ENCODE measurements at regions not wholly inside any gene's neighbourhood (a gene's known extent, or its start where the extent isn't known, plus 50 kb on each side); places are given as distances from the start of the nearest gene placed in this dataset.

GRCh38 chr5:159509002-159509660 lies 178.8 kb upstream of the IL12B start:
- no peaks in the 10 kb centered on the region for H3K79me2 ChIP-seq (ENCODE audit: insufficient read depth, low read length)
- H3K4me3 ChIP-seq (ENCODE audit: insufficient read depth, low read length) = no peak overlapping the region
- H3K4me1 ChIP-seq (ENCODE audit: insufficient read depth, low read length) = peaks cover 30% of the 10 kb centered on the region
- H3K4me2 ChIP-seq (ENCODE audit: insufficient read depth, low read length) = no peak overlapping the region
- no peaks in the 10 kb centered on the region for H3K27me3 ChIP-seq (ENCODE audit: insufficient read depth, low read length)
- TF ChIP-seq CTCF (IDR thresholded peaks at IDR 0.05; ENCODE audit: extremely low read depth, low read depth, low read length) = no peak
- no peak overlapping the region for H3K27ac ChIP-seq (ENCODE audit: low read depth, low read length)
- H2AFZ ChIP-seq (ENCODE audit: low read length) = no peak overlapping the region
- no peaks in the 10 kb centered on the region for H4K20me1 ChIP-seq (ENCODE audit: insufficient read depth, low read length)
- H3K36me3 ChIP-seq (ENCODE audit: insufficient read depth, low read length) = no peaks in the 10 kb centered on the region
- DNase-seq (ENCODE audit: insufficient read length, low spot score, missing footprints) = peak; percentile 76
- H3K9me3 ChIP-seq (ENCODE audit: low read depth, low read length) = no peaks in the 10 kb centered on the region

DNA sequence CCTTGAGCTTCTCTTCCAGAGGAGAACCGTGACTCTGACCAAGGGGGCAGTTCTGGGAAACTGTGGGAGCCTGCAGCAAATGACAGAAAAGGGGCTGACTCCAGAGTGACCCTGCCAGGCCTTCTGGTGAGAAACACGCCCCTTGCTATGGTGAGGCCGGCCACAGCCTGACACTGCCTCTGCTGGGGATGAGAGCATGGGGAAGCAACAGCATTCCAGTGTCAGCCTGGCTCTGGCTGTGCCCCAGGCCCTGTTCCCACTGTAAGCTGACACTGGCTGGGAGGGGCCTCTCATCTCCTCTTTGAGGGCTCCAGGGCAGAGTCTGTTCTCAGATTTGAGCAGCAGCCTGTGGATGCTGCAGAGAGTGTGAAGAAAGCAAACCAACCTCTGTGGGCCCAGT lies 180.0 kb upstream of the IL12B start:
- no peaks in the 10 kb centered on the region for H3K79me2 ChIP-seq (ENCODE audit: insufficient read depth, low read length)
- DNase-seq (ENCODE audit: insufficient read length, low spot score, missing footprints) = peak; percentile 84
- no peak overlapping the region for H3K4me3 ChIP-seq (ENCODE audit: insufficient read depth, low read length)
- peak overlapping the region; percentile 17 for H2AFZ ChIP-seq (ENCODE audit: low read length)
- H3K36me3 ChIP-seq (ENCODE audit: insufficient read depth, low read length) = no peaks in the 10 kb centered on the region
- TF ChIP-seq CTCF (IDR thresholded peaks at IDR 0.05; ENCODE audit: extremely low read depth, low read depth, low read length) = no peak
- H3K4me1 ChIP-seq (ENCODE audit: insufficient read depth, low read length) = peaks cover 20% of the 10 kb centered on the region
- no peak overlapping the region for H3K27ac ChIP-seq (ENCODE audit: low read depth, low read length)
- H4K20me1 ChIP-seq (ENCODE audit: insufficient read depth, low read length) = no peaks in the 10 kb centered on the region
- H3K9me3 ChIP-seq (ENCODE audit: low read depth, low read length) = no peaks in the 10 kb centered on the region
- no peaks in the 10 kb centered on the region for H3K27me3 ChIP-seq (ENCODE audit: insufficient read depth, low read length)
- H3K4me2 ChIP-seq (ENCODE audit: insufficient read depth, low read length) = no peak overlapping the region

DNA sequence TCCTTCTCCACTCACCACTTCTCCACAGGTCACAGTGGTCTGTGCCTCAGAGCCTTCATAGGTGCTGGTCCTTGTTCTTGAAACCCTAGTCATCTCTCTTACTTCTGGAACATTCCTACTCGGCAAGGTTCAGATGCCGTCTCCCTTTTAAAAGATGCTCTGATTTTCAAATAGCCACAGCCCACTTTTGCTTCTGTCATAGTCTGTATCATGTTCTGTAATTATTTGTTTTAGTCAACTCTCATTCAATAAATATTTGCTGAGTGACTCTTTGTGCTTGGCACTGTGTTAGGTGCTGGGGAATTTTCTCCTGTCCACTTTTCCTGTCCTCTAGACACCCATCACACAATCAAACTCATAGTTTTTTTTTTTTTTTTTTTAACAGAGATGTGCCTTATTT lies 181.3 kb upstream of the IL12B start:
- Histone ChIP-seq H2AFZ (ENCODE audit: low read length) (no peak overlapping the region), H3K79me2 (ENCODE audit: insufficient read depth, low read length) (no peaks in the 10 kb centered on the region), H3K9me3 (ENCODE audit: low read depth, low read length) (no peaks in the 10 kb centered on the region), H3K4me2 (ENCODE audit: insufficient read depth, low read length) (no peak overlapping the region), H3K4me3 (ENCODE audit: insufficient read depth, low read length) (no peak overlapping the region), H3K36me3 (ENCODE audit: insufficient read depth, low read length) (no peaks in the 10 kb centered on the region), H3K4me1 (ENCODE audit: insufficient read depth, low read length) (peaks cover 17% of the 10 kb centered on the region), H4K20me1 (ENCODE audit: insufficient read depth, low read length) (no peaks in the 10 kb centered on the region), H3K27me3 (ENCODE audit: insufficient read depth, low read length) (no peaks in the 10 kb centered on the region), H3K27ac (ENCODE audit: low read depth, low read length) (no peak overlapping the region)
- DNase-seq (ENCODE audit: insufficient read length, low spot score, missing footprints) = no peak
- no peak for TF ChIP-seq CTCF (IDR thresholded peaks at IDR 0.05; ENCODE audit: extremely low read depth, low read depth, low read length)

- Histone ChIP-seq H3K36me3 (ENCODE audit: insufficient read depth, low read length) (no peaks in the 10 kb centered on the region), H3K27me3 (ENCODE audit: insufficient read depth, low read length) (no peaks in the 10 kb centered on the region), H3K27ac (ENCODE audit: low read depth, low read length) (no peak overlapping the region), H3K4me3 (ENCODE audit: insufficient read depth, low read length) (no peak overlapping the region), H3K4me1 (ENCODE audit: insufficient read depth, low read length) (peaks cover 17% of the 10 kb centered on the region), H3K9me3 (ENCODE audit: low read depth, low read length) (no peaks in the 10 kb centered on the region), H3K79me2 (ENCODE audit: insufficient read depth, low read length) (no peaks in the 10 kb centered on the region), H2AFZ (ENCODE audit: low read length) (no peak overlapping the region), H4K20me1 (ENCODE audit: insufficient read depth, low read length) (no peaks in the 10 kb centered on the region), H3K4me2 (ENCODE audit: insufficient read depth, low read length) (no peak overlapping the region)
- DNase-seq (ENCODE audit: insufficient read length, low spot score, missing footprints) = no peak
- TF ChIP-seq CTCF (IDR thresholded peaks at IDR 0.05; ENCODE audit: extremely low read depth, low read depth, low read length) = no peak
Measured at GRCh38 chr5:159512064-159512463, 181.8 kb upstream of the IL12B start.

All from osteoblast (primary cell).